K562 (cell line): ENCODE measurements at regions not wholly inside any gene's neighbourhood (a gene's known extent, or its start where the extent isn't known, plus 50 kb on each side); places are given as distances from the start of the nearest gene placed in this dataset.

Experiments
- ATAC-seq: fragments of 200-7000 bp; cut with Tn5 transposase; 3 replicates; pipeline ENCODE4 v1.9.1; 2020; ENCODE audit warnings: moderate library complexity
- BruUV-seq: library from RNA; stranded (reverse); fragments of 400-500 nt; replicated peaks from 2 replicates; lab custom pipeline; 2021; lab: Mats Ljungman, UMichigan
- CTCF ChIA-PET: fragments of 300-600 bp; formaldehyde crosslinking; extraction: SDS; loops from one replicate; lab custom pipeline; 2021; ENCODE audit warnings: low intra/inter-chr PET ratio; lab: Yijun Ruan, JAX
- POLR2A ChIA-PET: fragments of 300-600, 350-650 bp; sonication (Branson Sonifier 250); formaldehyde crosslinking; extraction: SDS; loops from one replicate; lab custom pipeline; 2021; ENCODE audit warnings: antibody characterized with exemption, inconsistent platforms; lab: Yijun Ruan, JAX
- DNase-seq, 4 experiments: peaks; one replicate each; pipeline versions ENCODE4 v3.0.0 to v3.0.0-alpha.2; 2011 to 2018; ENCODE audit warnings: low spot score in 3 of 4, mixed read lengths in 3 of 4; ENCODE audit errors: extremely low read depth in 1 of 4
- FAIRE-seq: peaks from 2 replicates; lab custom pipeline; 2011; peaks lifted over from hg19 to GRCh38; lab: Jason Lieb, UNC
- H2AFZ ChIP-seq: 2 replicates; pipeline ENCODE4 v1.6.0; 2011; ENCODE audit warnings: low read depth, low read length, control low read depth, inconsistent platforms
- H3K27ac ChIP-seq: fragments of 200-600 bp; 3 replicates; pipeline ENCODE4 v1.8.0; 2011; ENCODE audit warnings: low read depth, mild to moderate bottlenecking, control low read depth, inconsistent platforms, low read length, moderate library complexity, mixed read lengths; ENCODE audit errors: extremely low read depth
- H3K27me3 ChIP-seq, 2 experiments: fragments of 300-600 bp in 1 of 2; 2 replicates in 1 of 2; 3 replicates in 1 of 2; pipeline versions ENCODE4 v1.6.0 to v1.8.0; 2011; ENCODE audit warnings: inconsistent platforms in 2 of 2, low read length in 2 of 2, mild to moderate bottlenecking in 1 of 2, mixed read lengths in 1 of 2, moderate library complexity in 1 of 2; ENCODE audit not compliant: control insufficient read depth in 2 of 2, insufficient read depth in 2 of 2
- H3K36me3 ChIP-seq: fragments of 300-600 bp; 3 replicates; pipeline ENCODE4 v1.8.0; 2011; ENCODE audit warnings: mild to moderate bottlenecking, low read length, inconsistent platforms; ENCODE audit not compliant: control insufficient read depth, insufficient read depth
- H3K4me1 ChIP-seq, 2 experiments: fragments of 200-600 bp in 1 of 2; replicated peaks in 1 of 2; 2 replicates in 1 of 2; 3 replicates in 1 of 2; pipeline versions ENCODE4 v1.5.1 to v1.8.0; 2011; ENCODE audit warnings: inconsistent platforms in 2 of 2, low read length in 2 of 2, mild to moderate bottlenecking in 1 of 2, mixed read lengths in 1 of 2, moderate library complexity in 1 of 2; ENCODE audit not compliant: control insufficient read depth in 2 of 2, insufficient read depth in 2 of 2
- H3K4me2 ChIP-seq: 2 replicates; pipeline ENCODE4 v1.6.1; 2011; ENCODE audit warnings: low read length, control low read depth, inconsistent platforms, mixed read lengths; ENCODE audit not compliant: insufficient read depth
- H3K4me3 ChIP-seq: fragments of 200-600 bp; sonication (generic), shearing (Covaris generic); 2 replicates; pipeline ENCODE4 v1.5.1; 2016; ENCODE audit warnings: control low read depth, inconsistent platforms
- H3K79me2 ChIP-seq: fragments of 200-600 bp; 3 replicates; pipeline ENCODE4 v1.8.0; 2011; ENCODE audit warnings: low read length, inconsistent platforms; ENCODE audit not compliant: control insufficient read depth, insufficient read depth
- H3K9ac ChIP-seq, 2 experiments: 2 replicates each; pipeline versions ENCODE4 v1.6.0 to v1.6.1; 2011; ENCODE audit warnings: low read depth in 2 of 2, low read length in 2 of 2, control low read depth in 1 of 2, inconsistent platforms in 1 of 2, mild to moderate bottlenecking in 1 of 2, mixed read lengths in 1 of 2; ENCODE audit not compliant: insufficient read depth in 1 of 2
- H3K9me1 ChIP-seq: one replicate; pipeline ENCODE4 v1.6.0; 2011; ENCODE audit warnings: inconsistent platforms, mild to moderate bottlenecking, low read length, moderate library complexity; ENCODE audit not compliant: control insufficient read depth, insufficient read depth
- H3K9me3 ChIP-seq: replicated peaks from 2 replicates; pipeline ENCODE4 v1.5.1; 2011; ENCODE audit warnings: low read depth, low read length, inconsistent platforms; ENCODE audit not compliant: control insufficient read depth, insufficient read depth
- H4K20me1 ChIP-seq: replicated peaks from 2 replicates; pipeline ENCODE4 v1.6.1; 2011; ENCODE audit warnings: low read length, inconsistent platforms, mixed read lengths; ENCODE audit not compliant: control insufficient read depth, insufficient read depth
- ASH1L ChIP-seq: fragments of 450-650 bp; IDR thresholded peaks from 2 replicates; pipeline ENCODE4 v1.6.1; 2018; ENCODE audit warnings: borderline replicate concordance, mild to moderate bottlenecking, low read depth; ENCODE audit not compliant: partially characterized antibody
- BRD9 ChIP-seq: fragments of 450-650 bp; IDR thresholded peaks from 2 replicates; pipeline ENCODE4 v1.6.1; 2018; ENCODE audit warnings: low read depth; ENCODE audit not compliant: partially characterized antibody
- FOXJ2 ChIP-seq: fragments of 200-800 bp; sonication (Bioruptor generic); IDR thresholded peaks from 2 replicates; pipeline ENCODE4 v1.6.1; 2016; ENCODE audit warnings: missing genetic modification characterization, missing compliant biosample characterization
- KLF1 ChIP-seq: fragments of 450-650 bp; IDR thresholded peaks from 2 replicates; pipeline ENCODE4 v1.6.1; 2016; ENCODE audit warnings: missing genetic modification characterization, missing compliant biosample characterization
- NR2F6 ChIP-seq: fragments of 450-650 bp; formaldehyde crosslinking; IDR thresholded peaks from 2 replicates; pipeline ENCODE4 v1.4.0; 2020; ENCODE audit warnings: mild to moderate bottlenecking
- POLR2AphosphoS5 ChIP-seq: IDR thresholded peaks from 2 replicates; pipeline ENCODE4 v1.6.1; 2011; ENCODE audit warnings: mild to moderate bottlenecking, low read depth, low read length, moderate library complexity; ENCODE audit not compliant: control insufficient read depth, insufficient read depth
- POU5F1 ChIP-seq: fragments of 150-350 bp; IDR thresholded peaks from 2 replicates; pipeline ENCODE4 v1.6.1; 2014; ENCODE audit warnings: borderline replicate concordance, low read length, low read depth, mild to moderate bottlenecking; ENCODE audit not compliant: partially characterized antibody
- ZC3H4 ChIP-seq: sonication (generic); formaldehyde crosslinking; IDR thresholded peaks from 2 replicates; pipeline ENCODE4 v1.9.0; 2021; ENCODE audit warnings: missing genetic modification reagents, borderline replicate concordance
- ZNF140 ChIP-seq: fragments of 250-450 bp; sonication (Bioruptor Pico); IDR thresholded peaks from 2 replicates; pipeline ENCODE4 v1.8.0; 2021; ENCODE audit warnings: moderate library complexity, mild to moderate bottlenecking, inconsistent platforms
- ZZZ3 ChIP-seq: fragments of 450-650 bp; IDR thresholded peaks from 2 replicates; pipeline ENCODE4 v1.6.1; 2016; ENCODE audit warnings: antibody characterized with exemption, mild to moderate bottlenecking, moderate library complexity
- WGBS: fragments of 100-300 bp; shearing (Covaris generic); methylation state at CpG from one replicate; pipeline ENCODE4 v1.1.6; 2016; ENCODE audit warnings: low coverage, mixed read lengths; ENCODE audit not compliant: insufficient coverage; ENCODE audit errors: missing lambda C conversion rate; 5-methylcytosine and 5-hydroxymethylcytosine counted together
- in situ Hi-C: fragments of 300-500 bp; cut with MboI; formaldehyde crosslinking; loops from 4 replicates; pipeline ENCODE4 v1.15.0; 2018; ENCODE audit warnings: inconsistent platforms, mixed read lengths
- intact Hi-C: fragments of 100-400 bp; cut with micrococcal nuclease; formaldehyde crosslinking; loops from 2 replicates; pipeline ENCODE4 v1.14.2; 2022

DNA sequence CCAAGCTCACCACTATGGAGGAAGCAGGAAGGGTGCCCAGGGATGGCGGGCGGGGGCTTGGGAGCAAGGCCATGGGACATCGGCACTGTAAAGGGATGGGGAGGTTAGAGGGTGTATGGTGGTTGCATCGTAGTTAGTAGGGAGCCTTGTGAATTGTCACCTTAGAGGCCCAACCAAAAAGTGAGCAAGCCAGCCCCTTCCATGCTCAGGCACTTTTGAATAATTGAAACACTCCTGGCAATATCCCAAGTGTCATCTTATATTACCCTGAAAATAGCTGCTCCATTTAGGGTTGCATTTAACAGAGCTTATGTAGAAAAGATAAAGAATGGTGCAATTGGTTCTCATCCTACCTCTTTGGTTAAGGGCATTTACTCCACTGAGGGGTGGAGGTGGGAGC, 169.2 kb downstream of the SAMD5 start:
- H3K4me2 ChIP-seq = no peak overlapping the region
- H3K4me3 ChIP-seq = no peak overlapping the region
- BruUV-seq = no TSS peak
- peaks cover 27% of the 10 kb centered on the region for H3K79me2 ChIP-seq
- in situ Hi-C loops = no loop called here
- no peaks in the 10 kb centered on the region for H3K9me3 ChIP-seq
- H3K9me1 ChIP-seq = no peaks in the 10 kb centered on the region
- H4K20me1 ChIP-seq = 0 out of 2 replicates have a peak, but pooled peaks cover 5% of the 10 kb centered on the region
- no peak overlapping the region for H2AFZ ChIP-seq
- DNase-seq (no peak), FAIRE-seq (no peak), ATAC-seq (peak; percentile 37; the same call in 2 of the 3 replicates)
- 59% methylated on average over 4 of the region's 4 CpGs for WGBS
- H3K4me1 ChIP-seq = no peaks in the 10 kb centered on the region
- intact Hi-C loops = no loop called here
- H3K9ac ChIP-seq = no peak overlapping the region
- CTCF ChIA-PET = no interaction called here
- POLR2A ChIA-PET = interaction anchor here (0.6 to 1.5 kb wide), 4 partner anchors 11 to 30 kb away, joined by 3 to 6 read pairs (median 4); no protein-coding TSS in a partner anchor
- H3K27ac ChIP-seq = no peak overlapping the region
- TF ChIP-seq BRD9 (no peak), ZC3H4 (CRISPR knock-in tag) (no peak), ZNF140 (no peak), POU5F1 (no peak), ASH1L (no peak)
- H3K36me3 ChIP-seq = peaks cover 5% of the 10 kb centered on the region; the same call in 1 of the 3 replicates
- no peaks in the 10 kb centered on the region for H3K27me3 ChIP-seq

DNA sequence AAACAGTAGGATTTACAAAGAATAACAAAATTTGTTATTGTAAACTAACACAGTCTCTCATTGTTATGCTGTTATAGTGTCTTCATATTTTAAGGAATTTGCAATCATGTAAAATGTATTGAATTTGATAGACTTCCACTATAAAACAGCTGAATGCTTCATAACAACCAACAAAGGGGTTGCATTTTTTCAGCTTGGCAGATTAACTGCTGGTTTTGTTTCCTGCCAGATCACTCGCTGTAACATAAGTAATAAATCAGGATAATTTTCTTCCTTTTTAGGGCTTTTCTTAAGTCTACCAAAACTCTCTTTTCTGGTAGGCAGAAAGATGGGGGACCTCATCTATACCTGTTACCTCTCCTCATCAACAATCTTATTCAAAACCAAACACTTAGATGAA, 169.8 kb downstream of the SAMD5 start:
- FAIRE-seq = no peak
- no peaks in the 10 kb centered on the region for H3K9me3 ChIP-seq

More for the DNA sequence above, 169.8 kb downstream of the SAMD5 start:
- POLR2A ChIA-PET = interaction anchor here (0.6 to 1.5 kb wide), 4 partner anchors 8 to 846 kb away, joined by 3 to 4 read pairs (median 3); no protein-coding TSS in a partner anchor
- BruUV-seq = no TSS peak
- peaks cover 30% of the 10 kb centered on the region for H3K79me2 ChIP-seq
- H3K36me3 ChIP-seq = peaks cover 5% of the 10 kb centered on the region; the same call in 1 of the 3 replicates
- intact Hi-C loops = no loop called here
- 28% methylated on average over 1 of the region's 1 CpG for WGBS
- H3K4me1 ChIP-seq = no peaks in the 10 kb centered on the region
- H3K9ac ChIP-seq = no peak overlapping the region
- DNase-seq (no peak), ATAC-seq (no peak)
- H3K4me3 ChIP-seq = no peak overlapping the region
- H3K4me2 ChIP-seq = no peak overlapping the region
- H3K9me1 ChIP-seq = no peaks in the 10 kb centered on the region
- H2AFZ ChIP-seq = no peak overlapping the region
- no peaks in the 10 kb centered on the region for H3K27me3 ChIP-seq
- CTCF ChIA-PET = no interaction called here
- 0 out of 2 replicates have a peak, but pooled peaks cover 5% of the 10 kb centered on the region for H4K20me1 ChIP-seq
- TF ChIP-seq POLR2AphosphoS5 (no peak), ZZZ3 (no peak), NR2F6 (CRISPR knock-in tag) (no peak), FOXJ2 (tag) (no peak), KLF1 (tag) (no peak)
- H3K27ac ChIP-seq = no peak overlapping the region
- in situ Hi-C loops = no loop called here
